GM19238 (cell line): ENCODE measurements at regions not wholly inside any gene's neighbourhood (a gene's known extent, or its start where the extent isn't known, plus 50 kb on each side); places are given as distances from the start of the nearest gene placed in this dataset.

ENCODE experiments used
- DNase-seq: peaks from one replicate; pipeline ENCODE4 v3.0.0; 2011; ENCODE audit warnings: low spot score; ENCODE audit not compliant: insufficient read length

GRCh38 chr10:59553162-59553900 lies 156.3 kb downstream of the SLC16A9 start:
- DNase-seq, result no peak

- no peak for DNase-seq
These were observed 159.6 kb downstream of the SLC16A9 start for GRCh38 chr10:59550061-59550460.

GRCh38 chr10:59538623-59539022 lies 171.0 kb downstream of the SLC16A9 start:
- DNase-seq, result no peak

GRCh38 chr10:59537501-59537900 lies 172.1 kb downstream of the SLC16A9 start:
- no peak for DNase-seq

- DNase-seq, result no peak
These were observed 173.3 kb downstream of the SLC16A9 start for GRCh38 chr10:59536167-59537014.

GRCh38 chr10:59524348-59524747 lies 162.0 kb upstream of the FAM13C start:
- no peak for DNase-seq

GRCh38 chr10:59523851-59524250 lies 161.5 kb upstream of the FAM13C start:
- no peak for DNase-seq

GRCh38 chr10:59517996-59518395 lies 155.6 kb upstream of the FAM13C start:
- no peak for DNase-seq

GRCh38 chr10:59517341-59517899 lies 155.1 kb upstream of the FAM13C start:
- DNase-seq, result no peak

GRCh38 chr10:59513558-59513957 lies 151.2 kb upstream of the FAM13C start:
- no peak for DNase-seq

- no peak for DNase-seq
These were observed 150.6 kb upstream of the FAM13C start for GRCh38 chr10:59512951-59513350.

GRCh38 chr10:59508956-59509355 lies 146.6 kb upstream of the FAM13C start:
- no peak for DNase-seq

- DNase-seq, result no peak
These were observed 145.9 kb upstream of the FAM13C start for GRCh38 chr10:59508296-59508695.

GRCh38 chr10:59505926-59506325 lies 143.6 kb upstream of the FAM13C start:
- no peak for DNase-seq

- no peak for DNase-seq
These were observed 137.1 kb upstream of the FAM13C start for GRCh38 chr10:59499460-59499859.

- no peak for DNase-seq
These were observed 130.7 kb upstream of the FAM13C start for GRCh38 chr10:59493017-59493416.

- DNase-seq, result no peak
These were observed 117.1 kb upstream of the FAM13C start for GRCh38 chr10:59479426-59479825.

- DNase-seq, result no peak
These were observed 108.2 kb upstream of the FAM13C start for GRCh38 chr10:59470570-59470969.

GRCh38 chr10:59465088-59465487 lies 102.7 kb upstream of the FAM13C start:
- DNase-seq, result no peak

GRCh38 chr10:59464483-59464882 lies 102.1 kb upstream of the FAM13C start:
- DNase-seq, result no peak

- DNase-seq, result no peak
These were observed 101.6 kb upstream of the FAM13C start for GRCh38 chr10:59463909-59464308.

- DNase-seq, result no peak
These were observed 98.3 kb upstream of the FAM13C start for GRCh38 chr10:59460601-59461000.
